Adipocyte (in vitro differentiated cells): ENCODE measurements at regions not wholly inside any gene's neighbourhood (a gene's known extent, or its start where the extent isn't known, plus 50 kb on each side); places are given as distances from the start of the nearest gene placed in this dataset.
"Not testable (repeated sequence)": the region's sequence is repeated elsewhere in the genome, so short reads cannot be mapped to it uniquely, and the experiment has no call there.

Source experiments
- DNase-seq: peaks from one replicate; pipeline ENCODE4 v3.0.0-alpha.2; 2015; ENCODE audit warnings: low read depth
- H3K27me3 ChIP-seq: replicated peaks from 2 replicates; pipeline ENCODE4 v1.7.0; 2013; ENCODE audit warnings: mild to moderate bottlenecking, low read length, moderate library complexity; ENCODE audit not compliant: control insufficient read depth, insufficient read depth
- H3K36me3 ChIP-seq: 2 replicates; pipeline ENCODE4 v1.7.0; 2013; ENCODE audit warnings: low read length, mild to moderate bottlenecking, moderate library complexity; ENCODE audit not compliant: control insufficient read depth, insufficient read depth, severe bottlenecking
- H3K4me1 ChIP-seq: 2 replicates; pipeline ENCODE4 v1.7.0; 2013; ENCODE audit warnings: mild to moderate bottlenecking, low read length, moderate library complexity; ENCODE audit not compliant: control insufficient read depth, insufficient read depth
- H3K4me3 ChIP-seq: 2 replicates; pipeline ENCODE4 v1.7.0; 2013; ENCODE audit warnings: mild to moderate bottlenecking, low read length, moderate library complexity
- H3K9ac ChIP-seq: 2 replicates; pipeline ENCODE4 v1.7.0; 2013; ENCODE audit warnings: mild to moderate bottlenecking, low read length, moderate library complexity
- H3K9me3 ChIP-seq: 2 replicates; pipeline ENCODE4 v1.7.0; 2013; ENCODE audit warnings: mild to moderate bottlenecking, low read length, moderate library complexity; ENCODE audit not compliant: control insufficient read depth

GRCh38 chr7:68691261-68692216 lies 906.7 kb upstream of the AUTS2 start:
- H3K9me3 ChIP-seq = no peaks in the 10 kb centered on the region
- H3K36me3 ChIP-seq = no peaks in the 10 kb centered on the region
- peak overlapping the region; percentile 40 for H3K4me3 ChIP-seq
- peaks cover 14% of the 10 kb centered on the region for H3K4me1 ChIP-seq
- peak; percentile 71 for DNase-seq
- peak overlapping the region; percentile 48 for H3K9ac ChIP-seq
- H3K27me3 ChIP-seq = no peaks in the 10 kb centered on the region

GRCh38 chr7:68692511-68692910 lies 905.8 kb upstream of the AUTS2 start:
- H3K9me3 ChIP-seq = no peaks in the 10 kb centered on the region
- peak overlapping the region; percentile 40 for H3K4me3 ChIP-seq
- H3K27me3 ChIP-seq = no peaks in the 10 kb centered on the region
- H3K36me3 ChIP-seq = no peaks in the 10 kb centered on the region
- peaks cover 14% of the 10 kb centered on the region for H3K4me1 ChIP-seq
- DNase-seq = no peak
- no peak overlapping the region for H3K9ac ChIP-seq

GRCh38 chr7:68694656-68695055 lies 903.6 kb upstream of the AUTS2 start:
- no peaks in the 10 kb centered on the region for H3K9me3 ChIP-seq
- peak; percentile 5 for DNase-seq
- H3K27me3 ChIP-seq = no peaks in the 10 kb centered on the region
- peaks cover 32% of the 10 kb centered on the region for H3K4me1 ChIP-seq
- H3K36me3 ChIP-seq = no peaks in the 10 kb centered on the region
- H3K4me3 ChIP-seq = no peak overlapping the region
- H3K9ac ChIP-seq = no peak overlapping the region

GRCh38 chr7:68697796-68698280 lies 900.4 kb upstream of the AUTS2 start:
- Histone ChIP-seq H3K9me3 (no peaks in the 10 kb centered on the region), H3K9ac (no peak overlapping the region), H3K27me3 (no peaks in the 10 kb centered on the region), H3K4me3 (no peak overlapping the region), H3K4me1 (peaks cover 22% of the 10 kb centered on the region), H3K36me3 (no peaks in the 10 kb centered on the region)
- peak; percentile 24 for DNase-seq

- H3K36me3 ChIP-seq = no peaks in the 10 kb centered on the region
- H3K4me3 ChIP-seq = no peak overlapping the region
- no peaks in the 10 kb centered on the region for H3K27me3 ChIP-seq
- H3K9me3 ChIP-seq = no peaks in the 10 kb centered on the region
- peaks cover 22% of the 10 kb centered on the region for H3K4me1 ChIP-seq
- DNase-seq = peak; percentile 66
- no peak overlapping the region for H3K9ac ChIP-seq
Observed at GRCh38 chr7:68699090-68699711, 899.1 kb upstream of the AUTS2 start.

- Histone ChIP-seq H3K9ac (no peak overlapping the region), H3K36me3 (no peaks in the 10 kb centered on the region), H3K4me1 (peaks cover 22% of the 10 kb centered on the region), H3K4me3 (no peak overlapping the region), H3K27me3 (no peaks in the 10 kb centered on the region), H3K9me3 (no peaks in the 10 kb centered on the region)
- DNase-seq = peak; percentile 69
Observed at GRCh38 chr7:68700414-68700813, 897.9 kb upstream of the AUTS2 start.

GRCh38 chr7:68706291-68706690 lies 892.0 kb upstream of the AUTS2 start:
- no peak for DNase-seq
- no peaks in the 10 kb centered on the region for H3K9me3 ChIP-seq
- peaks cover 8% of the 10 kb centered on the region for H3K4me1 ChIP-seq
- no peaks in the 10 kb centered on the region for H3K27me3 ChIP-seq
- peak overlapping the region; percentile 21 for H3K9ac ChIP-seq
- no peaks in the 10 kb centered on the region for H3K36me3 ChIP-seq
- no peak overlapping the region for H3K4me3 ChIP-seq

GRCh38 chr7:68707159-68707558 lies 891.1 kb upstream of the AUTS2 start:
- Histone ChIP-seq H3K27me3 (no peaks in the 10 kb centered on the region), H3K4me1 (peaks cover 8% of the 10 kb centered on the region), H3K9me3 (no peaks in the 10 kb centered on the region), H3K36me3 (no peaks in the 10 kb centered on the region), H3K4me3 (no peak overlapping the region), H3K9ac (no peak overlapping the region)
- no peak for DNase-seq

- Histone ChIP-seq H3K4me1 (peaks cover 8% of the 10 kb centered on the region), H3K9ac (no peak overlapping the region), H3K9me3 (no peaks in the 10 kb centered on the region), H3K36me3 (no peaks in the 10 kb centered on the region), H3K4me3 (no peak overlapping the region), H3K27me3 (no peaks in the 10 kb centered on the region)
- DNase-seq = no peak
Observed at GRCh38 chr7:68707958-68708357, 890.3 kb upstream of the AUTS2 start.

GRCh38 chr7:68712956-68713495 lies 885.2 kb upstream of the AUTS2 start:
- no peaks in the 10 kb centered on the region for H3K4me1 ChIP-seq
- no peak overlapping the region for H3K4me3 ChIP-seq
- peaks cover 4% of the 10 kb centered on the region for H3K9me3 ChIP-seq
- no peak for DNase-seq
- H3K36me3 ChIP-seq = no peaks in the 10 kb centered on the region
- no peak overlapping the region for H3K9ac ChIP-seq
- H3K27me3 ChIP-seq = peaks cover 15% of the 10 kb centered on the region

- peaks cover 15% of the 10 kb centered on the region for H3K27me3 ChIP-seq
- not testable (repeated sequence) for H3K4me3 ChIP-seq, H3K9me3 ChIP-seq, H3K36me3 ChIP-seq, DNase-seq, H3K9ac ChIP-seq, H3K4me1 ChIP-seq
Observed at GRCh38 chr7:68714135-68714534, 884.1 kb upstream of the AUTS2 start.
